Panc1 (cell line): ENCODE measurements at regions not wholly inside any gene's neighbourhood (a gene's known extent, or its start where the extent isn't known, plus 50 kb on each side); places are given as distances from the start of the nearest gene placed in this dataset.

Experiments used
- CTCF ChIP-seq: fragments of 450-650 bp; IDR thresholded peaks from 2 replicates; pipeline ENCODE4 v1.5.1; 2017; ENCODE audit warnings: mild to moderate bottlenecking
- POLR2AphosphoS5 ChIP-seq: IDR thresholded peaks from 2 replicates; pipeline ENCODE4 v1.6.1; 2012; ENCODE audit warnings: mild to moderate bottlenecking, low read depth, low read length, moderate library complexity
- SIN3A ChIP-seq: IDR thresholded peaks from 2 replicates; pipeline ENCODE4 v1.6.1; 2012; ENCODE audit warnings: low read depth, mild to moderate bottlenecking, low read length, moderate library complexity, borderline replicate concordance; ENCODE audit not compliant: insufficient read depth
- TF ChIP-seq, protein P1 (sequence below), 2 experiments: IDR thresholded peaks; 2 replicates each; pipeline ENCODE4 v1.6.1; 2011 to 2012; ENCODE audit warnings: low read depth in 2 of 2, control low read depth in 1 of 2, low read length in 1 of 2, mild to moderate bottlenecking in 1 of 2, moderate library complexity in 1 of 2; ENCODE audit not compliant: insufficient read depth in 1 of 2

GRCh38 chr20:41668057-41668749 lies 50.0 kb upstream of the CHD6 start:
- no peak for TF ChIP-seq CTCF
- no peak for TF ChIP-seq POLR2AphosphoS5
- TF ChIP-seq, protein P1, sequence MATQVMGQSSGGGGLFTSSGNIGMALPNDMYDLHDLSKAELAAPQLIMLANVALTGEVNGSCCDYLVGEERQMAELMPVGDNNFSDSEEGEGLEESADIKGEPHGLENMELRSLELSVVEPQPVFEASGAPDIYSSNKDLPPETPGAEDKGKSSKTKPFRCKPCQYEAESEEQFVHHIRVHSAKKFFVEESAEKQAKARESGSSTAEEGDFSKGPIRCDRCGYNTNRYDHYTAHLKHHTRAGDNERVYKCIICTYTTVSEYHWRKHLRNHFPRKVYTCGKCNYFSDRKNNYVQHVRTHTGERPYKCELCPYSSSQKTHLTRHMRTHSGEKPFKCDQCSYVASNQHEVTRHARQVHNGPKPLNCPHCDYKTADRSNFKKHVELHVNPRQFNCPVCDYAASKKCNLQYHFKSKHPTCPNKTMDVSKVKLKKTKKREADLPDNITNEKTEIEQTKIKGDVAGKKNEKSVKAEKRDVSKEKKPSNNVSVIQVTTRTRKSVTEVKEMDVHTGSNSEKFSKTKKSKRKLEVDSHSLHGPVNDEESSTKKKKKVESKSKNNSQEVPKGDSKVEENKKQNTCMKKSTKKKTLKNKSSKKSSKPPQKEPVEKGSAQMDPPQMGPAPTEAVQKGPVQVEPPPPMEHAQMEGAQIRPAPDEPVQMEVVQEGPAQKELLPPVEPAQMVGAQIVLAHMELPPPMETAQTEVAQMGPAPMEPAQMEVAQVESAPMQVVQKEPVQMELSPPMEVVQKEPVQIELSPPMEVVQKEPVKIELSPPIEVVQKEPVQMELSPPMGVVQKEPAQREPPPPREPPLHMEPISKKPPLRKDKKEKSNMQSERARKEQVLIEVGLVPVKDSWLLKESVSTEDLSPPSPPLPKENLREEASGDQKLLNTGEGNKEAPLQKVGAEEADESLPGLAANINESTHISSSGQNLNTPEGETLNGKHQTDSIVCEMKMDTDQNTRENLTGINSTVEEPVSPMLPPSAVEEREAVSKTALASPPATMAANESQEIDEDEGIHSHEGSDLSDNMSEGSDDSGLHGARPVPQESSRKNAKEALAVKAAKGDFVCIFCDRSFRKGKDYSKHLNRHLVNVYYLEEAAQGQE (IDR thresholded peaks at IDR 0.05; ENCODE audit: insufficient read depth in 1 of 2, low read depth in 2 of 2, low read length in 1 of 2): no peak
- TF ChIP-seq SIN3A: no peak
